ENCODE measurements at regions not wholly inside any gene's neighbourhood (a gene's known extent, or its start where the extent isn't known, plus 50 kb on each side); places are given as distances from the start of the nearest gene placed in this dataset.

DNA sequence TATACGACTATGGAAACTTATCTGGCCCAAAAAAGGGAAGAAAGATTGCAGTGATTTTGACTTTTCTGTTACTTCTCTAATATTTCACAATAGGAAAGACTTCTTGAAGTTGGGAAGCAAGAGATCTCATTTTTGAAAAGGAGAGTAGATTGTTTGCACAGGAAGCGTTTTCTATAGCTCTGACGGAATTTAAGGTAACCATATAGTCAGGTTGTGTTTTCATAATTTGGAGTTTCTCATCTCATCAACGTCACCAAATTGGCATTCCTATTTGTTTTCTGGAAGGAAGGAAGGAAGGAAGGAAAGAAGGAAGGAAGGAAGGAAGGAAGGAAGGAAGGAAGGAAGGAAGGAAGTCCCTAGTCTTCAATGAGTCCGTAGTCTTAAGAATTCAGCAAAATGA is 732.0 kb downstream of the XPNPEP1 start:
- no peak for TF ChIP-seq EZH2phosphoT487 (conservative IDR thresholded peaks at IDR 0.05; ENCODE audit: low read length)
- TF ChIP-seq, protein P1, sequence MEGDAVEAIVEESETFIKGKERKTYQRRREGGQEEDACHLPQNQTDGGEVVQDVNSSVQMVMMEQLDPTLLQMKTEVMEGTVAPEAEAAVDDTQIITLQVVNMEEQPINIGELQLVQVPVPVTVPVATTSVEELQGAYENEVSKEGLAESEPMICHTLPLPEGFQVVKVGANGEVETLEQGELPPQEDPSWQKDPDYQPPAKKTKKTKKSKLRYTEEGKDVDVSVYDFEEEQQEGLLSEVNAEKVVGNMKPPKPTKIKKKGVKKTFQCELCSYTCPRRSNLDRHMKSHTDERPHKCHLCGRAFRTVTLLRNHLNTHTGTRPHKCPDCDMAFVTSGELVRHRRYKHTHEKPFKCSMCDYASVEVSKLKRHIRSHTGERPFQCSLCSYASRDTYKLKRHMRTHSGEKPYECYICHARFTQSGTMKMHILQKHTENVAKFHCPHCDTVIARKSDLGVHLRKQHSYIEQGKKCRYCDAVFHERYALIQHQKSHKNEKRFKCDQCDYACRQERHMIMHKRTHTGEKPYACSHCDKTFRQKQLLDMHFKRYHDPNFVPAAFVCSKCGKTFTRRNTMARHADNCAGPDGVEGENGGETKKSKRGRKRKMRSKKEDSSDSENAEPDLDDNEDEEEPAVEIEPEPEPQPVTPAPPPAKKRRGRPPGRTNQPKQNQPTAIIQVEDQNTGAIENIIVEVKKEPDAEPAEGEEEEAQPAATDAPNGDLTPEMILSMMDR (IDR thresholded peaks at IDR 0.05; ENCODE audit: insufficient read depth, low read length, poor library complexity, severe bottlenecking), result no peak
